Fibroblast of mammary gland (primary cell): ENCODE measurements at regions not wholly inside any gene's neighbourhood (a gene's known extent, or its start where the extent isn't known, plus 50 kb on each side); places are given as distances from the start of the nearest gene placed in this dataset.

ENCODE experiments used
- DNase-seq: peaks from one replicate; pipeline ENCODE4 v3.0.0-alpha.2; 2010; ENCODE audit warnings: low read depth
- H3K4me3 ChIP-seq: 2 replicates; pipeline ENCODE4 v1.5.1; 2011; ENCODE audit warnings: low read depth, mild to moderate bottlenecking, low read length, moderate library complexity; ENCODE audit not compliant: control insufficient read depth
- TF ChIP-seq, protein P1 (sequence below): conservative IDR thresholded peaks from 2 replicates; pipeline ENCODE4 v1.5.1; 2011; ENCODE audit warnings: low read depth, low read length, inconsistent platforms; ENCODE audit not compliant: control insufficient read depth, insufficient read depth

DNA sequence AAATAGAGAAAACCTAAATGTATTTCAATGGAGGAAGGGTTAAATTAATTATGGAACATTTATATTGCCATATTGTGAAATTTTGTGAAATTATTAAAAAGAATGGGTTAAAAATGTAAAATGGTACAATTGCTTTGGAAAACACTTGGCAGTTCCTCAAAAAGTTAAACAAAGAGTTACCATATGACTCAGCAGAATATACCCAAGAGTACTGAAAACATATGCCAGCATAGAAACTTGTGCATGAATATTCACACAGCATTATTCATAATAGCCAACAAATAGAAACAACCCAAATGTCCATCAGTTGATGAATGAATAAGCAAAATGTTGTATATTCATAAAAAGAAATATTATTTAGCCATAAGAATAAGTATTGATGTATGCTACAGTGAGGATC, 181.0 kb upstream of the MAST4 start:
- peak; percentile 15 for DNase-seq
- TF ChIP-seq, protein P1, sequence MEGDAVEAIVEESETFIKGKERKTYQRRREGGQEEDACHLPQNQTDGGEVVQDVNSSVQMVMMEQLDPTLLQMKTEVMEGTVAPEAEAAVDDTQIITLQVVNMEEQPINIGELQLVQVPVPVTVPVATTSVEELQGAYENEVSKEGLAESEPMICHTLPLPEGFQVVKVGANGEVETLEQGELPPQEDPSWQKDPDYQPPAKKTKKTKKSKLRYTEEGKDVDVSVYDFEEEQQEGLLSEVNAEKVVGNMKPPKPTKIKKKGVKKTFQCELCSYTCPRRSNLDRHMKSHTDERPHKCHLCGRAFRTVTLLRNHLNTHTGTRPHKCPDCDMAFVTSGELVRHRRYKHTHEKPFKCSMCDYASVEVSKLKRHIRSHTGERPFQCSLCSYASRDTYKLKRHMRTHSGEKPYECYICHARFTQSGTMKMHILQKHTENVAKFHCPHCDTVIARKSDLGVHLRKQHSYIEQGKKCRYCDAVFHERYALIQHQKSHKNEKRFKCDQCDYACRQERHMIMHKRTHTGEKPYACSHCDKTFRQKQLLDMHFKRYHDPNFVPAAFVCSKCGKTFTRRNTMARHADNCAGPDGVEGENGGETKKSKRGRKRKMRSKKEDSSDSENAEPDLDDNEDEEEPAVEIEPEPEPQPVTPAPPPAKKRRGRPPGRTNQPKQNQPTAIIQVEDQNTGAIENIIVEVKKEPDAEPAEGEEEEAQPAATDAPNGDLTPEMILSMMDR, result no peak
- no peak overlapping the region for H3K4me3 ChIP-seq

DNA sequence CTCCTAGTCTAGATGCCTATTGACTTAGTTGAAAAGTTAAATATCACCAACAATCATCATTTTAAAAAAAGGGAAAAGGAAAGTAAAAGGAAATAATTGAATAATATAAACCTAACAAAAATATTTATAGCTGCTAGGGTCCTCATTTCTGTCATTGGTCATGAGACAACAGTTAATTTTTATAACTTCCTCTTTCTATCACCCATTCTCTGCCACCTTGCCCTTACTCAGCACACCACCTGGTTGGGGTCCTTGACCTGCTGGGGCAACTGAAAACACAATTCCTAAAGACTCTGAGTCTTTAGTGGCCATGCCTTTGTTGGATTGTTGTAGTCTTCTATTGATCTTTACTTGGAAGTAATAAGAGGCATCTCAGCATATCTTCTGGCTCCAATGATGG, 179.5 kb upstream of the MAST4 start:
- no peak overlapping the region for H3K4me3 ChIP-seq
- TF ChIP-seq, protein P1, result no peak
- DNase-seq, result no peak

DNA sequence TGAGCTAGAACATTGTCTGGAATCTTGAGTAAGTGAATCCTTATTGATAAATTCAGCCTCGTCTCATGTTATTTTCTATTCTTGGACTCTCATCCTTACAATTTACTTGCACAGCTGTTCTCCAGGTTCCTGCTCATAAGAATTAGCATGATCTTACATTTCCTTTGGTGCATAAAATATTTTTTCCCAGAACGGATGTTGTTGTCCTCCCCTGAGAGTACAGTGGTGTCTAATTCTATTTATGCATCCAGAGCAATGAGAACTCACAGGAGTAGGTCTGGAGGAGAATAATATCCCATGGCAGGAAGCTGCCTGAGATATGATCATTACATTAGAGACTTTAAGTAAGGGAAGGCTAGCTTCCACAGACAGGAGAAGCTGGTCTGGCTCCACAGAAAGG, 178.4 kb upstream of the MAST4 start:
- TF ChIP-seq, protein P1, result no peak
- no peak overlapping the region for H3K4me3 ChIP-seq
- DNase-seq, result no peak

DNA sequence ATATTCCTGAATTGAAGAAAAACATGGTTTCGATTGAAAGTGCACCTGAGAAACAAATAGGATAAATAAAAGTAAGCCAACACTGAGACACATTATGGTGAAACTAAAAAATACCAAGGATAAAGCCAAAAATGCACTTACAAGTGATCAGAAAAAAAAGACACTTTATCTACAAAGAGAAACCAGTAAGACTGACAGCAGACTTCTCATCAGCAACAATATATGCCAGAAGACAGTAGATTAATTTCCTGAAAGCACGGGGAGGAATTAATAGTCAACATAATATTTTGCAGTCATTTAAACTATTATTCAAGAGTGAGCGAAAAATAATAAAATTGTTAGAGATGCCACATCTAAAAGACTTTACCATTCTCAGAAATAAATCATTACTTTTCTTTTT, 172.7 kb upstream of the MAST4 start:
- H3K4me3 ChIP-seq, result no peak overlapping the region
- TF ChIP-seq, protein P1, result no peak
- no peak for DNase-seq

- no peak for DNase-seq
- TF ChIP-seq, protein P1, result no peak
- H3K4me3 ChIP-seq, result no peak overlapping the region
Observed at GRCh38 chr5:66425842-66426241, 170.4 kb upstream of the MAST4 start.

- DNase-seq, result no peak
- no peak overlapping the region for H3K4me3 ChIP-seq
- TF ChIP-seq, protein P1, result no peak
Observed at GRCh38 chr5:66426259-66427138, 169.7 kb upstream of the MAST4 start.
